GM12874 (cell line): ENCODE measurements at regions not wholly inside any gene's neighbourhood (a gene's known extent, or its start where the extent isn't known, plus 50 kb on each side); places are given as distances from the start of the nearest gene placed in this dataset.

Experiments used
- CTCF ChIP-seq: IDR thresholded peaks from 2 replicates; pipeline ENCODE4 v1.5.1; 2011; ENCODE audit warnings: low read depth, mild to moderate bottlenecking, control low read depth, low read length, moderate library complexity; ENCODE audit not compliant: insufficient read depth

- TF ChIP-seq CTCF: no peak
Observed at GRCh38 chr1:5225707-5226704, 571.6 kb downstream of the AJAP1 start.

GRCh38 chr1:5223206-5223605 lies 568.8 kb downstream of the AJAP1 start:
- no peak for TF ChIP-seq CTCF

DNA sequence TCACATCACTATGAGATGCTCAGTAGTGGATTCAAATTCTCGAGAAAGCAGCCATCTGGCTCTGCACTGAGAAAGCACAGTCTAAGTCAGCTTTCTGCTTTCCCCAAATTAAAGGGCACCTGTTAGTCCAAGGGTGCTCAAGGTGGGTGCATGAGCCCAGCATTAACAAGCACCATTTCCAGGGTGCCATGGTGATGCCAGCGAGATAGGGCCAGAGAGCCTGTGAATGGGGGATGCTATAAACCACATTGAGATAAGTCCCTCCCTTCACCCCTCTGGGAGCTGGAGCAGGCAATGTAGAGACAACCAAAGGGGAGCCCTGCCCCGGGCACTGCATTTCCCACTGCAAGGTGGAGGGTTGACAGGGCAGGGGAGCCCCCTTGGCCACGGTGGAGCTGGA lies 568.2 kb downstream of the AJAP1 start:
- TF ChIP-seq CTCF: no peak

- no peak for TF ChIP-seq CTCF
Observed at GRCh38 chr1:5221451-5221850, 567.0 kb downstream of the AJAP1 start.

GRCh38 chr1:5220821-5221220 lies 566.4 kb downstream of the AJAP1 start:
- no peak for TF ChIP-seq CTCF

DNA sequence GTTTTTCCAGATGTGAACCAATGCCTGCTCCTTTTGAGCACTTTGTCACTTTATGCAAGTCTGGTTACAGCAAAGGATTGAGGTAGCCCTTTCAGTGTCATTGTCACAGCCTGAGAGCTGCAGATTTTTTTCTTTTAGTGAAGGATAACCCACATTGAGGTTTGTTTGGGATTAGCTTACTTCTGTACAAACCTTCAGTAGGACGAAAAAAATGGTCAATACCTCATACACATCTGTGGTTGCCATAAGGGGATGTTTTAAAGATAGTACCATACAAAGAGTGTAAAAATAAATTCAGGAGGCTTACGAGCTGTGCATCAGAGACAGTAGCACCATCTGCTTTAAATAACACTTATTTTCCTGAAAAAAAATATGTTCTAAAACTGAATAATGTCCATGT lies 566.0 kb downstream of the AJAP1 start:
- no peak for TF ChIP-seq CTCF

DNA sequence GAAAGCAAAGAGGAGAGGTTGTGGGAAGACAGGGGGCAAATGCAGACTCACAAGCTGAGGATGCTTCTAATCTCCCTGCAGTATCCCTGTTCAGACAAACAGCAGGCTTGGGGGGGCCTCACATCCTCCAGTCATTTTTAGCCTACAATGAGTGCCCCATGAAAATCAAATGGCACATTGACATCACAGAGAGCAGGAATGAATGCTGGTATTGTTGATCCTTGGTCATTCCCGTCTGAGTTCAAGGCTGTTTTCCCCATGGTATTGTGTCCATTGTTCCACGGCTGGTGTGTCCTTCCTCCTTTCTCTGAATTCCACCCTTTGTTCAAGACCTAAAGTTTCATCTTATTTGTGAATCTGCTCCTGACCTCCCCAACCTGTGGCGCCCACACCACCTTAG lies 545.6 kb downstream of the AJAP1 start:
- TF ChIP-seq CTCF: no peak
